HG02678 (cell line): ENCODE measurements at regions not wholly inside any gene's neighbourhood (a gene's known extent, or its start where the extent isn't known, plus 50 kb on each side); places are given as distances from the start of the nearest gene placed in this dataset.

ENCODE experiments used
- ATAC-seq: cut with Tn5 transposase; IDR thresholded peaks from one replicate; pipeline ENCODE4 v1.9.1; 2021; ENCODE audit warnings: mild to moderate bottlenecking, moderate library complexity; ENCODE audit not compliant: unreplicated experiment

- ATAC-seq, result no peak
Observed at GRCh38 chr10:21329995-21330627, 195.4 kb downstream of the SKIDA1 start.

GRCh38 chr10:21327289-21327993, 198.0 kb downstream of the SKIDA1 start:
- no peak for ATAC-seq

- ATAC-seq, result no peak
Observed at GRCh38 chr10:21326594-21327288, 198.7 kb downstream of the SKIDA1 start.

- ATAC-seq, result no peak
Observed at GRCh38 chr10:21318540-21319167, 206.8 kb downstream of the SKIDA1 start.

GRCh38 chr10:21317902-21318301, 207.6 kb downstream of the SKIDA1 start:
- no peak for ATAC-seq

- no peak for ATAC-seq
Observed at GRCh38 chr10:21315645-21316220, 209.7 kb downstream of the SKIDA1 start.

- ATAC-seq, result no peak
Observed at GRCh38 chr10:21314906-21315644, 210.4 kb downstream of the SKIDA1 start.

- no peak for ATAC-seq
Observed at GRCh38 chr10:21314111-21314626, 211.3 kb downstream of the SKIDA1 start.

GRCh38 chr10:21313691-21314090, 211.8 kb downstream of the SKIDA1 start:
- ATAC-seq, result no peak

- no peak for ATAC-seq
Observed at GRCh38 chr10:21311426-21311825, 214.1 kb downstream of the SKIDA1 start.

- no peak for ATAC-seq
Observed at GRCh38 chr10:21309427-21309826, 216.1 kb downstream of the SKIDA1 start.

GRCh38 chr10:21308946-21309345, 216.5 kb downstream of the SKIDA1 start:
- no peak for ATAC-seq

- ATAC-seq, result no peak
Observed at GRCh38 chr10:21308018-21308417, 217.5 kb downstream of the SKIDA1 start.

- no peak for ATAC-seq
Observed at GRCh38 chr10:21304608-21305007, 220.9 kb downstream of the SKIDA1 start.

GRCh38 chr10:21304198-21304597, 221.3 kb downstream of the SKIDA1 start:
- ATAC-seq, result no peak

GRCh38 chr10:21300551-21300950, 224.9 kb downstream of the SKIDA1 start:
- no peak for ATAC-seq

- ATAC-seq, result no peak
Observed at GRCh38 chr10:21299330-21299729, 226.2 kb downstream of the SKIDA1 start.

GRCh38 chr10:21298701-21299100, 226.8 kb downstream of the SKIDA1 start:
- no peak for ATAC-seq

- no peak for ATAC-seq
Observed at GRCh38 chr10:21297603-21298383, 227.7 kb downstream of the SKIDA1 start.
